ENCODE measurements at regions not wholly inside any gene's neighbourhood (a gene's known extent, or its start where the extent isn't known, plus 50 kb on each side); places are given as distances from the start of the nearest gene placed in this dataset.
"Not testable (repeated sequence)": the region's sequence is repeated elsewhere in the genome, so short reads cannot be mapped to it uniquely, and the experiment has no call there.

DNA sequence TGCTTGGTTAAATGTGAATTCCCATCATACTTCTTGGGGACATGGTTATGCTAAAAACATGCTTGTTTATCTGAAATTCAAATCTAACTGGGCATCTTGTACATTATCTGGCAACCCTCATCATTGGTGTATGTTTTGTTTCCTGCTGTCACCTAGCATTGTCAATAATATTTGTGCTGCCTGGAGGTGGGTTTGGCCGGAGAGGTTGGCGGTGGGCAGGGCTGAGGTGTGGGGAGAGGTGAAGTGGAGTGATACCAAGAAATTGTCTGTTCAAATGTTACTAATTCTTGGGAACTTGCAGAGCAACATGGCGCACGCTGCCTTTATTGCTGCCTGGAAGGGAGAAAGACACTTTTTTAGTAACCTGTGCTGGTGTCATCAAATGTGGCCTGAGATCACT lies 280.5 kb downstream of the VRK1 start:
- no peak for DNase-seq

DNA sequence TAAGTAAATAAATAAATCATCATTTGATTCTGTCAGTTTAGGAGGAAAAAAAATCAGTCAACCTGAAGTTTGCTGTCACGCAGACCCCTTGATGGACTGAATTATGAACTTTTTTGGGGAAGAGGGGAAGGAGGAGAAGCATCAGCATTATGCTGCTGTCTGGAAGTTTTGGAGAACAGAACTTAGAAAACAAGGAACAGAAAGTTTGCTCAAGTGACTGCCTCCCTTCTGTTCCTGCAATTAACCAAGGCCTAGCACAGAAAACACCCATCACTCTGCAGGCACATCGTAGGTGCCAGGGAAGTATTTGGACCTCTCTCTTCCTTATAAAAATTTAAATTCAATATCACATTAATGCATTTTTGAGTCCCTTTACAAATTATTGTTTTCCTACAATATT lies 283.8 kb downstream of the VRK1 start:
- no peak for DNase-seq

DNA sequence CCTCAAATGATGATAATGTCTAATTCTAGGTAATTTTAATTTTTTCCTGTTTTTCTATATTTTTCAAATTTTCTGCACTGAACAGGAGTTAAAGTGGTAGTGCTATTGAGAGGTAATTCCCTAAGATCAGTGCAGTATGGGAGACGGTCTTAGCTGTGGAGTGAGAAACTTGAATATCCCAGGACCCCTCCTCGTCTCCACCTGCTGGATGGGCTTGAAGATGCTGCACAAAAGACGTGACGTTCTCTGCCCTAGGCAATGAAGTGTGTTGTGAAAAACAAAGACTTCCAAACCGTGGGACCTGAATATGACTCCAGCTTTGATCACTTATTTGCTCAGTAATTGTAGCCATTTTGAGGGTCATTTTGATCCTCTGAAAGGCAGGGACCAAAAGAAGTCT lies 298.1 kb downstream of the VRK1 start:
- no peak for DNase-seq

DNA sequence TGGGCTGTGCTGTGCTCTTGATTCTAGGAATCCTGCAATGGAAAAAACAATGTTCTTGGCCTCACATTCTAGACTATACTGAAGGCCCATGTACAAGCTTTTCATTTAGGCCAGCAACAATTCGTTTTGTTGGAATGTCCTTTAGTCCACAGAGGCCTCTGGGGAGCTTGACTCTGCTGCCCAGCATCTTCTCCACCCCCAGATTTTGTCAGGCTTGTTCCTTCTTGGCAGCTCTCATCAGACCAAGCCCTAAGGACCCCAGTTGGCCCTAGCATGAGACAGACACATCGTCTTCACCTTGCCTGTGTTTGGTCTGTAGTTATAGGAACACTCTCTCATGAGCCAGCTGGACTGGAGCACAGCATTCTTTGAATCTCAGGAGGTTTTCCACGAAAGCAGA lies 300.1 kb downstream of the VRK1 start:
- no peak for DNase-seq

DNA sequence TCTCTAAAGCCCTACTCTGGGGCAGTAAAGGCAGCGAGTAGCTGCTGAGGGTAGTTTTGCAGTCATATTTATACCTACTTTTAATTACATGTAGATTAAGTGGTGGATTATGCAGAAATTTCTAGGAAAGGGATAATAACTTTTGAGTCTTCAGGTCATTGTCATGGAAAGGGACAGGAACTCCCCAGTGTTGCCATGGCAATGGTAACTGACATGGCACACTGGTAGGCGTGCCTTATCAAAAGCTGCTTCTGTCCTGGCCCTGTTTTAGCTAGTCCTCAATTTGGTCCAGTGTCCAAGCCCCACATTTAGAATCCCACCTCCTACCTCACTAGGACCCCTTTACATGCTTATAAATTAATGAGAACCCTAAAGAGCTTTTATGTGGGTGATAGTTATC lies 303.1 kb downstream of the VRK1 start:
- no peak for DNase-seq

DNA sequence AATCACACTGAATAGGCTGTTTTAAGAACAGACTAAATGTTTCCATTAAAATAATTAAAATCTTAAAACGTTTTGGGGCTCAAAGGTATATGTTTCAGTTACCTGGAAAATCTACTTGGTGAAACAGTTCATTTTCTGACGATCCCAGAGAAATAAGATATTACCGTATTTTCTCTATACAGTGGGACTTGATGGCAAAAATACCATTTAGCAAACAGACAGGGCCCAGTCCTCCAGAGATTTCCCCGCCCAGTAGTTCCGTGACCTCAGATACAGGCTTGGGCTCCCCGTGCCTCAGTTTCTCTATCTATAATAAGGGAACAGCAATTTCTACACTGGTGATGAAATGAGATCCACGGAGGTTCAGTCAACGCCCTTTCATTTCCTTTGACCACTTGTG lies 304.4 kb downstream of the VRK1 start:
- DNase-seq, result no peak

DNA sequence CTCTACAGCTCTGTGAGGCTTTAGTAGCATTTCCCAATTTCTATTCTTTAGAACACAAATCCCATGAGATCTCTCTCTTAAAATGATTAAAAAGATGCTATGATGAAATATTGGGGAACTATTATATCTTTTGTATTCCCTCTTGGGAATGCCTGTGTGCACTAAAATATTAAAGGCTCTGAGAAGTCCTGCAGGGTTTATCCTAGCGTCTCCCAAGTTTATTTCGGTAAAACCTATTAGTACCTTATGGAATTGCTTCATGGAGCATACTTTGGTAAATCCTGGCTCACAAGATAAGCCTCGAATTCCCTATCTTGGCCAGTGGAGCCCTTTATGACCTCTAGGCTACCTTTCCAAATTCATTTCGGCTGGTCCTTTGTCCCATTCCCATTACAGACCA lies 306.8 kb downstream of the VRK1 start:
- no peak for DNase-seq

DNA sequence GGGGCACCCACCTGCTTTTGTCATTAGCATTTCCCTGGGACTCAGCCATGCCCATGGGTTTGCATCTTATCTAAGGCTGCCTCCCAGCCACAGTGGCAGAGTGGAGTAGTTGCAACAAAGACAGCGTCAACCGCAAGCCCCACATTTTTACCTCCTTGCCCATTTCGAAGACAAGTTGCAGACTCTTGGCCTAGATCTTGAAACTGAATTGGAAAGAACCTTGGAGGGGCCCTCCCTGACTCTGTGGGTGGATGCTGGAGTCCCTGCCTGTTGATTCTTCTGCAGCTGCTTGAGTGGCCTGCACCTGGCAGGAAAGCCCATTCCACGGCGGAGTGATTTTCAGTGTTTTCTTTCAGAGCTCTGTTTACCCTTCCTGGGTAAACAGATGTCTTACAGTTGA lies 309.0 kb downstream of the VRK1 start:
- no peak for DNase-seq

DNA sequence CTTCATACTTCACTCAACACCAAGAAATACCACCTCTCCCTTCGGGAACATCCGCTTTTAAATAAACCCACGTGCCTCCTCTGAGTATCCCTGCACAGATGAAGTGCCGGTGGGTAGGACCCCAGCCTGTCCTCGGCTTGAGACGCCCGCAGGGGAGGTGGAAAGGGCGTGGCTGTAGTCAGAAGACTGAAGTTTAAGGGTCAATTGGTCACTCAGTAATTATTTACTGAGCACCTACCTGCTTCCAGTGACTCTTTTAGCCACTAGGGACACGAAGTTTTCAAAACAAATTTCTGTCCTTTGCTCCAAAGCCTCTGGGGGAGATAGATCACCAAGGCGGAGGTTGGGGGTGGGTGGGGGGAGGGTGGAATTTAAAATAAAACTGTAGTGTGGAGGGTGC lies 309.4 kb downstream of the VRK1 start:
- DNase-seq, result no peak

DNA sequence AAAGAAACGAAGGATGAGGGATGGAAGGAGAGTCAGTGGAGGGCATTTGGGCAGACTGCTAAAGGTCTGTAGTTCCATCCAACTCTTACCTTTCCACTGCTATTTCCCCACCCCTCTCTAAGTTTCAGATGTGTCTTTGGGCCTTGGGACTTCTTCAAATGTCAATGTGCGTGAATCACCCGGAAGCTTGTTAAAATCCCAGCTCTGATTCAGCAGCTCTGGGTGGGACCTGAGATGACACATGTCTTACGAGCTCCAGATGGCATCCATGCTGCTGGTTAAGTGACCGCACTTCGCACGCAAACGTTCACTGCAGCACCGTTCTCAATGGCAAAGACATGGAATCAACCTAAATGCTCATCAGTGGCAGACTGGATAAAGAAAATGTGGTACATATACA lies 309.9 kb downstream of the VRK1 start:
- DNase-seq, result no peak

DNA sequence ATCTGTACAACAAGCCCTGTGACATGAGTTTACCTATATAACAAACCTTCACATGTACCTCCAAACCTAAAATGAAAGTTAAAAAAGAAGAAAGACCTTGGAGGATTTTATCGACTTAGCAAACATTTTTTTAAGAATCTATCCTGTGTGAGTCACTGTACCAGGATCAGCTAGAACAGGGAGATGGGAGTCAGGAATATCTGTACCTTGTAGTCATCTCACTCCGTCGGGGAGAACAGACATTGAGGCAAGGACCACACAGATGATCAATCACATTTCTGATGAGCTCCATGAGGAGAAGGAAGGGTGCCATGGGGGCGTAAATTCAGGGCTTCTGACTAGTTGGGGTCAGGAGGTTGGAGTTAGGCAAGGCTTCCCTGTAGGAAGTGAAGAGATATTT lies 310.6 kb downstream of the VRK1 start:
- no peak for DNase-seq

DNA sequence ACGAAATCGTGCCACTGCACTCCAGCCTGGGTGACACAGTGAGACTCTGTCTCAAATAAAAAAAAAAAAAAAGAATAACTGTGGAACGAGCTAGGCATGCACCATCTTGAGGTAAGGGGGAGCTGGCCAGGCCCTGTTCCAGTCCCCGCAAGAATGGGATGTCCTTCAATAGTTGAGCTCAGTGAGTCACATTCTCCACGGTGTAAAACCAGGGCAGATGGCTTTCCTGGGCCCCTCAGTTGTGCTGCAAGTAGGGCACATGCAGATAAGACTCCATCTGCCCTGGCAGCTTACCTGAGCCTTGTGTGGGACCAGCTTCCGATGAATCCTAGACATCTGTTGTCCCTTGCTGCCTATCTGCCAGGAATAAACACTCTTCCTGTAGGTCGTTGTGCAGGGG lies 312.1 kb downstream of the VRK1 start:
- no peak for DNase-seq

DNA sequence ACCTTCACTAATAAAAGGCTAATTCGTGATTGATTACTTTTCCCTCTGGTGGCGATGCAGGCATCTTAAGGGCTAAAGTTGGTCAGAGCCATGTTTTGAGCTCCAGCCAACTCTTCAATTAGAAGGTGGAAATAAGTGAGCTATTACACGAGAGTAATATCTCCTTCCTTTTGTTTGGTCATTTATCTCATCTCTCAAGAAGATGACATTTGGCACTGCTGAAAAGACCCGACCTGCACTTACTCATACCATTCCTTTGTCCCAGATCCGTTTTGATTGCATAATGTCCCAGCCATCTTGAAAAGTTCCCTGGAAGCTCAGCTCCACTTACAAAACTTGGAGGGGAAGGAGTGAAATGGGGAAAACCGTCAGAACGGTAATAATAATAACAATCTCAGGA lies 316.2 kb downstream of the VRK1 start:
- no peak for DNase-seq

DNA sequence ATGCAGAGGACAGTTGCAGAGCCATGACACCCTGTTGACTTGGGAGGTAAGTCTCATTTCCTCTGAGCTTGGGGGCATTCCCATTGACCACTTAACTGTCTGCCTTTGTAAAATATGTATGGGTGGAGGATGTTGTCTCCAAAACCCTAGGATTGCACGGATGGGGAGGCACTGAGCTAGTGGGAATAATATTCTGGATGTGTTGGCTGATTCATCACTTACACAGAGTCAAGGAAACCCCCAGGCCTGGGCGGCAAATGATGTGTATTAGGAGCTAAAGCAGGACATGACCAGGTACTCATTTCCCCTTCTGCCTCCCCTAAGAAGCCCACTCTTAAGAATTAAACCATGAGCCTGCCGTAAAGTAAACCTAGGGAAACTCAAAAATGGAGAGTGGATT lies 319.4 kb downstream of the VRK1 start:
- no peak for DNase-seq

DNA sequence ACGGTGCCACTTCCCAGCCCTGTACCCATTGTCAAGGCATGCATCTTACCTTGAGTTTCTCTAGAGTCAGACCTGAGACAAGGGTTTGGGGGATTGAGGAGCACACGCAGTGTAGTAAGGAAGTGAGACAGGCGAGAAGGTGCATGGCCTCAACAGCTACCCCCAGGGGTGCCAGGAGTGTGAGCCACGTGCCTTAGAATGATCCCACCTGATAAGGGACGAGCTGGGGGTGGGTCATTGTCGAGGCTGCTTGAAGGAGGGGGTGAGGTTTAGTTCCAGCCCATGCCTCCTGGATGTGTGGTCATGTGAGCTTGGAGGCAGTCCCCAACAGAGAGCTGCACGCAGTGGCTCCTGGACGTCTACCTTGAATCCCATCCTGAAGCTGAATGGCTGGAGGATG lies 320.5 kb downstream of the VRK1 start:
- no peak for DNase-seq

DNA sequence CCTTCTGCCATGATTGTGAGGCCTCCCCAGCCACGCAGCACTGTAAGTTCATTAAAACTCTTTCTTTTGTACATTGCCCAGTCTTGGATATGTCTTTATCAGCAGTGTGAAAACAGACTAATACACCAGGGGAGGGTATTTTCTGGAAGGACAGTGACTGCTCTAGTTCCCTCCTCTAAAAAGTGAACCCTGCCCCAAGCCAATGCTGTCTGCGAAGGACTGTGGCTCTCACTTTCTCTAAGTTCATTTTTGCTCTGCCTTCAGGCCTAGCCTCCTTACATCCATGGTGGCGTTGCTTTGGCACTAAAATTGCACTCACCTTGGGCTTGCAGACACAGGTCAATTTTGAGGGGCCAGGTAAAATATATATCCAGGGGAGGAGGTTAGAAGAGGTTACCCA lies 323.0 kb downstream of the VRK1 start:
- no peak for DNase-seq

DNA sequence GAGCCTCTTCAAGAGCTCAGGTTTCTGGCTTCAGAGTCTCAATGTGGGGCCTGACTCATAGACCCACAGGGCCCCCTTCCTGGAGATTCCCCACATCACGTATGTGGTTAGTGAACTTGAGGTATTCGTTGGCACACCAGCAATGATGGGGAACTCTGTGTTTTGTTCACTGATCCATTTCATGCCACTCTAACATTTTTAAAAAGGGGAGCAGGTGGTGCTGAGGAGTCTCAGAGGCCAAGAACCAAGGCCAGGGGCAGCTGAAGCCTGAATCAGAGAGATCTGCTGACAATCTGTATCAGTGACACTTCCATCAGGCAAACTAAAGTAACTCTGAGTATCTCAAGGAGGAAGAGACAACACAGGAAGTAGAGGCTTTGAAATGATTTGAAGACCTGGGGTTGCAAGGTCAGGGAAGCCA lies 323.4 kb downstream of the VRK1 start:
- peak; percentile 72 to 75 for DNase-seq

DNA sequence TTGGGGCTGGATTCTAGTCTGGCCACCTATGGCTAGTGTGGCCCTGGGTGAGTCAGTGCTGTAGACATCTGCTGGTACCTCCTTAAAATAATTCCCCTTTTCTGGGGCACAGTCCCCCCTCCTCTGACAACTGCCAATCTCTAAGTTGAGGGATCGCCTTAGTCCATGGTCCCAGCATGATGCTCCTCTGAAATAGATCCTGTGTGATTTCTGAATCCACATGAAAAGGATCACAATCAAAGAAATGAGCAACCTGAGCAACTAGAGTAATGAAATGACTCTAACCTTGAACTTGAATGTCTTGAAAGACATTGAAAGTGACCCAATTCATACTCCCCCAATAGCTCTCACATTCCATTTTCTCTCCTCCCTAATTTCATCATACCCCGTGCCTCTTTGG lies 332.5 kb downstream of the VRK1 start:
- no peak for DNase-seq

DNA sequence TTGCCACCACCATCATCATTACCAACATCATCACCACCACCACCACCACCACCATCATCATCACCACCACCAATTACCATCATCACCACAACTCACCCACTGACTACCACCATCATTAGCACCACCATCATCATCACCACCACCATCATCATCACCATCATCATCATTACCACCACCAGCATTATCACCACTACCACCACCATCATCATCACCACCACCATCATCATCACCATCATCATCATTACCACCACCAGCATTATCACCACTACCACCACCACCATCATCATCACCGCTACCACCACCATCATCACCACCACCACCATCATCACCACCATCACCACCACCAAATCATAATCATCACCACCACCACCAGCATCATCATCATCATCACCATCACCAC lies 338.7 kb downstream of the VRK1 start:
- not testable (repeated sequence) for DNase-seq

DNA sequence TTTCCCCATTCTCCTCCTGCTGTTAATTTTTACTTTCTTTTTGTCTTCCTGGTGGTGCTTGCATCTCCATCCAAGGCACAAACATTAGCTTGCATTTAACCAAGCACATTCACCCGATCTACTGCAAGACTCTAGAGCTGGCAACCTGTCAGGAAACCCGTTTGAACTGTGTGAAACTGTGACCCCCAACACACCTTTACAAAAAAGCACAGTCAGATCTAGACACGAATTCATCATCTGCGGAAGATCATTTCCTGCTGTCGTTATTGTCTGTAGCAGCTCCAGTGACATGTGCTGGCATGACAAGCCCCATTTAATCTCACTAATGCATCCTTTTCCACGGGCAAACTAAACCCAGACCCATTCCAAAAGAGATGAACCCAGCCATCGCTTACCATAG lies 340.5 kb downstream of the VRK1 start:
- DNase-seq, result no peak

DNA sequence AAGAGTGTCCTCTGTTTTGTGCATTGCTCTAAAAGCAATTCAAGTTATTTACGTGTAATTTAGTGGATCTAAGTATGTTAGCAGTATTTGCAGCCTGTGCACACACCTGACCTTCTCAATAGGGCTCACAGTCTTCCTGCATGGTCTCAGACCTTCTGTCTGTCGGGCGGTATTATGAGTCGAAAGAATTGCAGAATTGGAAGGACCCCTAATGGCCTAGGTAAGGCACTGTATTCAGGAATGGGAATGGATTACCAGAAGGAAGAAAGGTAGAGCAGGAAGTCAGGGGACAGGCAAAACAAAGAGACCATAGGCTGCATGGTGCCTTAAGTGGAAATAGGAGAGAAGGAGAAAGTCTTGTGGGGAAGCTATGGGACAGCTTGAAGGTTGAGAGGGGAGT lies 341.6 kb downstream of the VRK1 start:
- DNase-seq, result no peak

DNA sequence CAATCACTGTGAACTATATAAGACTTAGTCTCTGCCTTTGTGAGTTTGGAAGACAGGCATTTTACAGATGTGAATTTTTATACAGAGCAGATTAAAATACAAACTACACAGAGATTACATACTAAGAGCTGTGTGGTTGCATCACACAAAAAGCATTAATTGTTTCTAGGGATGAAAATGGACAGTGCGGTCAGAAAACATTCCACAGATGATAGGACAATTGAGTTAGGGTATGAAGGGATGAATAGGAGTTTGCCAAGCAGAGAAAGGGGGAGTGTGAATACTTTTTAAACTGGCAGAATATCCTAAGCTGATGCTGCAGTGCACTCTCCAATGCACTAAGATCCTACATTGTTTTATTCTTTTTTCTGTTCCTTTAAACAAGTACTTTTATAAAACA lies 345.8 kb downstream of the VRK1 start:
- no peak for DNase-seq

DNA sequence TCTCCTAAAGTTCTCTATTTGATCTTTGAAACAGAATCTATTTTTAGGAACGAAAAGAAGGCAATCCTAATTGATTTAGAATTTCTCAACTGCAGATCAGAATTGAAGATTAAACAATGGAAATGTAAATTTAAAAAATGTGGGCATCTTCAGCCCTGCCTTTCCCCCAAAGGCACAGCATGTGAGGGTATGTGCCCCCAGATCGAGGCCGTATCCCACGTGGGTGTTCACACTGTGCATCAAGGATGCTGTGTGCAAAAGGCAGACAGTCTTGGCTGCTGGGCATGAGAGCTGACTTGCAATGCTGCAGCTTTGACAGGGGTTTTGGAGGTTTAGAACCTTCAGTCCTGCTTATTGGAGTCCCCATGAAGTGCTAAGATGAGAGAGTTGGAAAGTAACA lies 346.3 kb downstream of the VRK1 start:
- DNase-seq, result no peak

DNA sequence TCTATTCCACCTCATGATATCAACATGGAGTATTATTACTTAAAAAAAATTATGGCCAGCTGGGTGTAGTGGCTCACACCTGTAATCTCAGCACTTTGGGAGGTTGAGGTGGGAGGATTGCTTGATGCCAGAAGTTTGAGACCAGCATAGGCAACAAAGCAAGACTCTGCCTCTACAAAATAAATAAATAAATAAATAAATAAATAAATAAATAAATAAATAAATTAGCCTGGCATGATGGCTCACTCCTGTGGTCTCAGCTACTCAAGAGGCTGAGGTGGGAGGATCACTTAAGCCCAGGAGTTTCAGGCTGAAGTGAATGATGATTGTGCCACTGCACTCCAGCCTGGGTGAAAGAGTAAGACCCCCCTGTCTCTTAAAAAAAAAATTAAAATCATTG lies 350.8 kb downstream of the VRK1 start:
- DNase-seq, result not testable (repeated sequence)

DNA sequence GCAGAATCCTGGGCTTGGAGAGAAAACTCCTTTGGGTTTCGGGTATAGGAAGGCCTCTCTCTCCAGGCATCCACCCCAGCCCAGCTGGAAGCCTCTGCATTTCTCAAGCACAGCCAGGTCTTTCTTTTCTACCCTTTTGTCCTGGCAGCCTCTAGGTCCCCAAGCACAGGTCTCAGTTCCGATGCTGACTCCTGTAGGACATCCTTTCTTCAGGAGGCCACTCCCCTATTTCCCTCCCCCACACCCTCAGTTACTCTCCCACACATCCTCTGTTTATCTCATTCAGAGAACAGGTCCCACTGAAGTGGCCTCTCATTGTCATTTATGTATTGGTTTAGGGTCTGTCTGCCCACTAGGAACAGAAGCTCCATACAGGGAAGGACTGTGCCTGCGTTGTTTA lies 352.6 kb downstream of the VRK1 start:
- no peak for DNase-seq

DNA sequence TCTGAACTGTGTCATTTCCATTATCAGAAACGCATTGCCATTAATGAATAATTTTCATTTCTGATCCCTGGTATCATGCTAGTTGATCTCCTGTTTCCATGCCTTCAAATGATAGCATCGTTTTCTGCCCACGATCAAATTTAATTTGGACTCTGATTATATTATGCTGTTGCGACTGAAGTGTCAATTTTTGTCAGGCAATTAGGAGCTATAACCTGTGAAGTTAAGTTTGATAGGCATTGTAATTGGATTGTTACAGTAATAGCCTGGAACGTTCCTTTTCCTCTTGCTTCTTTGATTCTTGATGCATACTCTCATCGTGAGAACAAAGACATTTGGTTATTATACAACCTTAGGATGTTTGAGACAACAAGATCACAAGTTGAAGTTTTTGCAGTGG lies 356.3 kb downstream of the VRK1 start:
- DNase-seq, result no peak

Data from activated T-cell treated with anti-CD3 and anti-CD28 coated beads, Interleukin-2, amount 50 U/mL, for 48 hours (primary cell).